ENCODE measurements at regions not wholly inside any gene's neighbourhood (a gene's known extent, or its start where the extent isn't known, plus 50 kb on each side); places are given as distances from the start of the nearest gene placed in this dataset.

DNA sequence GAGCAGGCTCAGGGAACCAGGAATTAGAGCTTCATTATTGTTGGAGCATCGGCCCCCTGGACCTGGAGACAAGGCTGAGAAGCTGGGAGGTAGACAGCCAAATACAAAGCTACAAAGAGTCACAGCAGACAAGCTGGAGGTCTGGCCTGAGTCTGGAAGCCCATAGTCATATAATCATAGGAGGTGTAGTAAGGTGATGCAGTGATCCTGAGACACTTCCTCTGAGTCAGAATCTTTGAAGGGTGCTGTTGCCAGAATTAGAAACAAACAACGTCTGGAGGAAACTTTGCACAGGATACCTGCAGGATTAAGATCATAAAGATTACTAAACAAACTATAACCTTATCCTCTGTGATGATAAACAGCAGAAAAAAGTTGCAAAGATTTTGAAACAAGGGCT is 213.8 kb downstream of the DSC3 start:
- DNase-seq (ENCODE audit: low read depth in 1 of 2, low spot score in 1 of 2) = no peak
- H3K9me3 ChIP-seq = no peaks in the 10 kb centered on the region
- H3K27ac ChIP-seq = no peak overlapping the region
- ChIA-PET POLR2A (no interaction called here), CTCF (no interaction called here)
- 0% methylated on average over 2 of the region's 2 CpGs for WGBS (ENCODE audit: missing lambda C conversion rate)
- no peak for TF ChIP-seq HDAC2 (IDR thresholded peaks at IDR 0.05)
- no peak for TF ChIP-seq NFE2L2 (conservative IDR thresholded peaks at IDR 0.05; ENCODE audit: low read length)
- no peak for TF ChIP-seq RCOR1 (IDR thresholded peaks at IDR 0.05; ENCODE audit: low read depth, low read length)
- no peak for TF ChIP-seq HEYL (CRISPR knock-in tag; IDR thresholded peaks at IDR 0.05)
- TF ChIP-seq, protein P1, sequence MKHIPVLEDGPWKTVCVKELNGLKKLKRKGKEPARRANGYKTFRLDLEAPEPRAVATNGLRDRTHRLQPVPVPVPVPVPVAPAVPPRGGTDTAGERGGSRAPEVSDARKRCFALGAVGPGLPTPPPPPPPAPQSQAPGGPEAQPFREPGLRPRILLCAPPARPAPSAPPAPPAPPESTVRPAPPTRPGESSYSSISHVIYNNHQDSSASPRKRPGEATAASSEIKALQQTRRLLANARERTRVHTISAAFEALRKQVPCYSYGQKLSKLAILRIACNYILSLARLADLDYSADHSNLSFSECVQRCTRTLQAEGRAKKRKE (CRISPR knock-in tag; IDR thresholded peaks at IDR 0.05; ENCODE audit: low read depth) = no peak
- TF ChIP-seq CHD4 (IDR thresholded peaks at IDR 0.05; ENCODE audit: borderline replicate concordance) = no peak
- FAIRE-seq = no peak
- no peak for ATAC-seq
- H3K4me2 ChIP-seq = no peak overlapping the region
- H3K4me1 ChIP-seq = no peaks in the 10 kb centered on the region
- no peak overlapping the region for H3K4me3 ChIP-seq

DNA sequence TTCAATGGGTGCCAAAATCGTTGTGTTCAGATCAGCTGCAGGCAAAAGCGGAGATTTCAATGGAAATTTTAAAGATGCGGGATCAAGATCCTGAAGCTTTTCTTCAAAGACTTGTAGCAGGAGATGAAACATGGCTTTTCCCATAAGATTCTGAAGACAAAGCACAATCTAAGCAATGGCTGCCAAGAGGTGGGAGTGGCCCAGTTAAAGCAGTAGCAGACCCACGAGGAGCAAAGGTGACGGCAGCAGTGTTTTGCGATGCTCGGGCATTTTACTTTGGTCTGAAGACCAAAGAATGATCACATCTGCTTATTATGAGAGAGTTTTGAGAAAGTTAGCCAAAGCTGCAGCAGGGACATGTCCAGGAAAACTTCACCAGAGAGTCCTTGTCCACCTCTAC is 222.9 kb downstream of the DSC3 start:
- no peak overlapping the region for H3K4me3 ChIP-seq
- TF ChIP-seq TFCP2L1 (CRISPR knock-in tag; IDR thresholded peaks at IDR 0.05) (no peak), ZSCAN20 (CRISPR knock-in tag; IDR thresholded peaks at IDR 0.05) (no peak), CHD4 (IDR thresholded peaks at IDR 0.05; ENCODE audit: borderline replicate concordance) (no peak), CEBPB (IDR thresholded peaks at IDR 0.05) (no peak)
- TF ChIP-seq, protein P1 (CRISPR knock-in tag; IDR thresholded peaks at IDR 0.05; ENCODE audit: low read depth) = no peak
- H3K27ac ChIP-seq = no peak overlapping the region
- no peaks in the 10 kb centered on the region for H3K4me1 ChIP-seq
- ChIA-PET CTCF (no interaction called here), POLR2A (no interaction called here)
- H3K9me3 ChIP-seq = no peaks in the 10 kb centered on the region
- ATAC-seq (no peak), DNase-seq (ENCODE audit: low read depth in 1 of 2, low spot score in 1 of 2) (no peak), FAIRE-seq (no peak)
- WGBS (ENCODE audit: missing lambda C conversion rate) = 65% methylated on average over 7 of the region's 7 CpGs
- no peak overlapping the region for H3K4me2 ChIP-seq

- WGBS (ENCODE audit: missing lambda C conversion rate) = 6% methylated on average over 1 of the region's 1 CpG
- POLR2A ChIA-PET = no interaction called here
- CTCF ChIA-PET = no interaction called here
Observed at GRCh38 chr18:30814446-30814845, 228.1 kb downstream of the DSC3 start.

DNA sequence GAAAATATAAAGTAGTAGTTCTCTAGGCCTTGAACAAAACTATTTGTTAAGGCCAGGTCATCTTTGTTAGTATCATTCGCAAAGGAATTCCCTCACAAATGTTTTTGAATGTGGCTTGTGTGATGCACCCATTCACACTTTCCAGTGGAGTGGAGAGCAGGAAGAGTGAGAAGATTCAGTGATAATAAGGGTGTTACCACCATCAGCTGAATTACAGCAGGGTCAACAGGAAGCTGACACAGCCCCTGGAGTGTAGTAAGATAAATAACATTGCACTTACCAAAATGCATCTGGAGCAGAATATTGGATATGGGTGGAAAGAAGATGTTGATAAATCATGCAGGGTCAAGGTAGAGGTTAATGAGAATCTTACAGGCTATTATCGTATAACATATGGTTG is 231.0 kb downstream of the DSC3 start:
- CTCF ChIA-PET = no interaction called here
- Histone ChIP-seq H3K9me3 (no peaks in the 10 kb centered on the region), H3K4me2 (no peak overlapping the region), H3K27ac (no peak overlapping the region), H3K4me3 (no peak overlapping the region), H3K4me1 (no peaks in the 10 kb centered on the region)
- ATAC-seq (no peak), FAIRE-seq (no peak), DNase-seq (ENCODE audit: low read depth in 1 of 2, low spot score in 1 of 2) (no peak)
- TF ChIP-seq RARB (CRISPR knock-in tag; IDR thresholded peaks at IDR 0.05) (no peak), PBX3 (IDR thresholded peaks at IDR 0.05) (no peak), CHD2 (IDR thresholded peaks at IDR 0.05; ENCODE audit: low read length, partially characterized antibody) (no peak), CHD4 (IDR thresholded peaks at IDR 0.05; ENCODE audit: borderline replicate concordance) (no peak), RCOR1 (IDR thresholded peaks at IDR 0.05; ENCODE audit: low read depth, low read length) (no peak), EHF (CRISPR knock-in tag; IDR thresholded peaks at IDR 0.05) (no peak), REST (IDR thresholded peaks at IDR 0.05) (no peak), FOSB (CRISPR knock-in tag; IDR thresholded peaks at IDR 0.05) (no peak), HDAC2 (IDR thresholded peaks at IDR 0.05) (no peak)
- TF ChIP-seq, protein P1 (CRISPR knock-in tag; IDR thresholded peaks at IDR 0.05; ENCODE audit: low read depth) = no peak
- TF ChIP-seq, protein P2, sequence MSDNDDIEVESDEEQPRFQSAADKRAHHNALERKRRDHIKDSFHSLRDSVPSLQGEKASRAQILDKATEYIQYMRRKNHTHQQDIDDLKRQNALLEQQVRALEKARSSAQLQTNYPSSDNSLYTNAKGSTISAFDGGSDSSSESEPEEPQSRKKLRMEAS (IDR thresholded peaks at IDR 0.05) = no peak
- TF ChIP-seq, protein P3, sequence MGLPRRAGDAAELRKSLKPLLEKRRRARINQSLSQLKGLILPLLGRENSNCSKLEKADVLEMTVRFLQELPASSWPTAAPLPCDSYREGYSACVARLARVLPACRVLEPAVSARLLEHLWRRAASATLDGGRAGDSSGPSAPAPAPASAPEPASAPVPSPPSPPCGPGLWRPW (IDR thresholded peaks at IDR 0.05) = no peak
- POLR2A ChIA-PET = no interaction called here
- 53% methylated on average over 2 of the region's 2 CpGs for WGBS (ENCODE audit: missing lambda C conversion rate)

More at GRCh38 chr18:30814446-30814845, 228.1 kb downstream of the DSC3 start:
- TF ChIP-seq MAZ (IDR thresholded peaks at IDR 0.05; ENCODE audit: borderline replicate concordance, low read depth, low read length) (no peak), GATA3 (IDR thresholded peaks at IDR 0.05; ENCODE audit: borderline replicate concordance) (no peak), BCL3 (IDR thresholded peaks at IDR 0.05) (no peak), JUN (IDR thresholded peaks at IDR 0.05) (no peak), JUNB (IDR thresholded peaks at IDR 0.05) (no peak)
- Histone ChIP-seq H3K27ac (no peak overlapping the region), H3K9me3 (no peaks in the 10 kb centered on the region), H3K4me3 (no peak overlapping the region), H3K4me1 (no peaks in the 10 kb centered on the region), H3K4me2 (no peak overlapping the region)
- FAIRE-seq = no peak
- no peak for DNase-seq (ENCODE audit: low read depth in 1 of 2, low spot score in 1 of 2)
- no peak for ATAC-seq
